DND-41 (cell line): ENCODE measurements at regions not wholly inside any gene's neighbourhood (a gene's known extent, or its start where the extent isn't known, plus 50 kb on each side); places are given as distances from the start of the nearest gene placed in this dataset.

Experiments used
- CTCF ChIP-seq: IDR thresholded peaks from 2 replicates; pipeline ENCODE4 v1.5.1; 2012; ENCODE audit warnings: borderline replicate concordance, low read length, moderate library complexity, mild to moderate bottlenecking; ENCODE audit not compliant: poor library complexity, severe bottlenecking; ENCODE audit errors: extremely low read depth
- EZH2 ChIP-seq: IDR thresholded peaks from 3 replicates; pipeline ENCODE4 v1.6.1; 2012; ENCODE audit warnings: borderline replicate concordance, low read depth, mild to moderate bottlenecking, moderate library complexity, low read length, inconsistent platforms; ENCODE audit not compliant: severe bottlenecking

DNA sequence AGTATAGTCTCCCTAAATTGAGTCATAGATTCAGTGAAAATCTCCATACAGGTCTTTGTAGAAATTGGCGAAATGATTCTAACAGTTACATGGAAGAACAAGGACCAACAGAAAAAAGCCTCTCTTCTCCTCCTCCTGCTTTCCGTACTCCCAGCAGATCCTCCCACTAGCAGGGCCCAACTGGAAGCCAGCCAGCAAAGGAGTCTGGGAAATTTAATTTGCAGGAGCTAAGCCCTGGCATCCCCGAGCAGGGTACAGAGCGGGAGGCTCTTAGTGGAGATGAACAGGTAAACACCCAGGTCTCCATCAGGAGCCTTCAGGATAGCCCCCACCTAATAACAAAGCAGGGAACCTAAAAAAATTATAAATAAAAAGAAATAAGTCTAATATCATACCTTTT is 1473.8 kb downstream of the TBC1D22A start:
- TF ChIP-seq CTCF: no peak
- no peak for TF ChIP-seq EZH2
